HG02678 (cell line): ENCODE measurements at regions not wholly inside any gene's neighbourhood (a gene's known extent, or its start where the extent isn't known, plus 50 kb on each side); places are given as distances from the start of the nearest gene placed in this dataset.
"Not testable (repeated sequence)": the region's sequence is repeated elsewhere in the genome, so short reads cannot be mapped to it uniquely, and the experiment has no call there.

Experiments
- ATAC-seq: cut with Tn5 transposase; IDR thresholded peaks from one replicate; pipeline ENCODE4 v1.9.1; 2021; ENCODE audit warnings: mild to moderate bottlenecking, moderate library complexity; ENCODE audit not compliant: unreplicated experiment

- ATAC-seq, result no peak
Measured at GRCh38 chr1:81304187-81304586, 496.5 kb upstream of the ADGRL2 start.

GRCh38 chr1:81299892-81300291, 500.8 kb upstream of the ADGRL2 start:
- no peak for ATAC-seq

GRCh38 chr1:81298266-81298665, 502.5 kb upstream of the ADGRL2 start:
- no peak for ATAC-seq

- no peak for ATAC-seq
Measured at GRCh38 chr1:81296601-81297000, 504.1 kb upstream of the ADGRL2 start.

- no peak for ATAC-seq
Measured at GRCh38 chr1:81290326-81290725, 510.4 kb upstream of the ADGRL2 start.

- ATAC-seq, result no peak
Measured at GRCh38 chr1:81288689-81289088, 512.0 kb upstream of the ADGRL2 start.

GRCh38 chr1:81287411-81288080, 513.2 kb upstream of the ADGRL2 start:
- no peak for ATAC-seq

- ATAC-seq, result no peak
Measured at GRCh38 chr1:81270051-81270450, 530.7 kb upstream of the ADGRL2 start.

- ATAC-seq, result no peak
Measured at GRCh38 chr1:81264976-81265375, 535.8 kb upstream of the ADGRL2 start.

- no peak for ATAC-seq
Measured at GRCh38 chr1:81259625-81260411, 540.9 kb upstream of the ADGRL2 start.

- ATAC-seq, result no peak
Measured at GRCh38 chr1:81254560-81254959, 546.2 kb upstream of the ADGRL2 start.

GRCh38 chr1:81254068-81254467, 546.7 kb upstream of the ADGRL2 start:
- no peak for ATAC-seq

- no peak for ATAC-seq
Measured at GRCh38 chr1:81252471-81253151, 548.1 kb upstream of the ADGRL2 start.

GRCh38 chr1:81250825-81251224, 549.9 kb upstream of the ADGRL2 start:
- not testable (repeated sequence) for ATAC-seq

GRCh38 chr1:81245084-81245715, 555.5 kb upstream of the ADGRL2 start:
- not testable (repeated sequence) for ATAC-seq

- ATAC-seq, result not testable (repeated sequence)
Measured at GRCh38 chr1:81244612-81245011, 556.1 kb upstream of the ADGRL2 start.

GRCh38 chr1:81242103-81242502, 558.6 kb upstream of the ADGRL2 start:
- ATAC-seq, result no peak

- no peak for ATAC-seq
Measured at GRCh38 chr1:81238129-81238528, 562.6 kb upstream of the ADGRL2 start.

- ATAC-seq, result no peak
Measured at GRCh38 chr1:81237473-81238089, 563.2 kb upstream of the ADGRL2 start.

GRCh38 chr1:81234237-81234636, 566.5 kb upstream of the ADGRL2 start:
- no peak for ATAC-seq

GRCh38 chr1:81233591-81233990, 567.1 kb upstream of the ADGRL2 start:
- no peak for ATAC-seq
